GM18517 (cell line): ENCODE measurements at regions not wholly inside any gene's neighbourhood (a gene's known extent, or its start where the extent isn't known, plus 50 kb on each side); places are given as distances from the start of the nearest gene placed in this dataset.
"Not testable (repeated sequence)": the region's sequence is repeated elsewhere in the genome, so short reads cannot be mapped to it uniquely, and the experiment has no call there.

Source experiments
- ATAC-seq: cut with Tn5 transposase; IDR thresholded peaks from one replicate; pipeline ENCODE4 v1.9.1; 2021; ENCODE audit warnings: mild to moderate bottlenecking, moderate library complexity; ENCODE audit not compliant: unreplicated experiment

GRCh38 chr3:89002191-89002590 is 105.2 kb upstream of the EPHA3 start:
- ATAC-seq = no peak

- no peak for ATAC-seq
Measured at GRCh38 chr3:89013536-89013935, 93.9 kb upstream of the EPHA3 start.

GRCh38 chr3:89017531-89017930 is 89.9 kb upstream of the EPHA3 start:
- no peak for ATAC-seq

- ATAC-seq = no peak
Measured at GRCh38 chr3:89025185-89025584, 82.2 kb upstream of the EPHA3 start.

GRCh38 chr3:89032346-89033013 is 74.9 kb upstream of the EPHA3 start:
- no peak for ATAC-seq

GRCh38 chr3:89034723-89035122 is 72.7 kb upstream of the EPHA3 start:
- ATAC-seq = not testable (repeated sequence)

- ATAC-seq = no peak
Measured at GRCh38 chr3:89038869-89039268, 68.6 kb upstream of the EPHA3 start.

- ATAC-seq = no peak
Measured at GRCh38 chr3:89042236-89042835, 65.1 kb upstream of the EPHA3 start.

GRCh38 chr3:89043406-89043932 is 64.0 kb upstream of the EPHA3 start:
- ATAC-seq = no peak

GRCh38 chr3:89046661-89047060 is 60.8 kb upstream of the EPHA3 start:
- ATAC-seq = no peak

- no peak for ATAC-seq
Measured at GRCh38 chr3:89049119-89049518, 58.3 kb upstream of the EPHA3 start.

- no peak for ATAC-seq
Measured at GRCh38 chr3:89052386-89052785, 55.0 kb upstream of the EPHA3 start.

- ATAC-seq = no peak
Measured at GRCh38 chr3:89057398-89057797, 50.0 kb upstream of the EPHA3 start.
